RPMI8226 (cell line): ENCODE measurements at regions not wholly inside any gene's neighbourhood (a gene's known extent, or its start where the extent isn't known, plus 50 kb on each side); places are given as distances from the start of the nearest gene placed in this dataset.

Experiments
- DNase-seq: peaks from one replicate; pipeline ENCODE4 v3.0.0-alpha.2; 2015

DNA sequence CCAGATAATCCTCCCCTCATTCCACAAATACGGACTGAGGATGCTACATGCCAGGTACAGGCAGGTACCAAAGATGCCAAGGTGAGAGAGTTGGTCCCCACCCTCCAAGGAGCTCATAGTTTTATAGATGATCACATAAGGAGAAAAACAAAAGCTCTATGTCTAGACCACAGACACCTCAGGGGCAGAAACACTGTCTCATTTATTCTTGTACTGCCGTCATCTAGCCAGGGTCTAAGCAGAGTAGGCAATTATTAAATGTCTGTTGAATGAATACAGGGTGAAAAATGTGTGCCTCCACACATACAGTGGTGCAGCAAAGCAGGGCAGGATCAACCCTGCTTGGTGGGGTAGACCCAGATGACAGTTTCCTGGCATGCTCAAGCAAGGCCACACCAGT is 439.8 kb upstream of the JARID2 start:
- DNase-seq = no peak

DNA sequence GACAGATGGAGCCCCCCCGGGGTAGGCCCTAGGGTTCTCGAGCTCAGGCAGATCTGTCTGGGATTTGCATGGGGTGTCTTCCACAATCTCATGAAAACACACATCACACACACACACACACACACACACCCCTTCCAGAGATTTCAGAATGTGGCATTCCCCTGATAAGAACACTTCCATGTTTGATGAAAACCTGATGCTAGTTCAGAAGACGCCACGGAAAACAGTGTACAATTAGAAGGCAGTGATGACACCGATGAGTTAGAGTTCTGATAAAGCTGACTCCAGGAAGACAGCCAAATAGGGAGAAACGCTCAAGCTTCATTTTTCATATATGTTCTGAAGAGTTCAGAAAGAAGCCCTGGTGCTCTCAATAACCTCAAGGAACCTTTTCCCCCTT is 438.7 kb upstream of the JARID2 start:
- DNase-seq = no peak

DNA sequence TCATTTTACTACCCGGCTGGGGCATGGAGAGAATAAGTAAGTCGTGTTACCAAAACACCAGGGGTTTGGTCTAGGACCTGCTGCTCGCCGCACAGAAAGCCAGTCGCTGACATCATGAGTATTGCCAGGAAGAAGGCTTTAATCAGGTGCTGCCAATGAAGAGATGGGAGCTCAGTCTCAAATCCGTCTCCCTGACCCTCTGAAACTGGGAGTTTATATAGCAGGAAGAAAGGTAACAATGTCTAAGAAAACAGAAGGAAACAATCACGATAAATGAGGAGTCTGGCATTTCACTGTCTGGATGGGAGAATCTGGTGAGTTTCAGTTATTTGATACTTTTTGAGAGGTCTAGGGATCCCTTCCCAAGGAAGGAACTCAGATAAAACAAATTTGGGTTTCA is 437.9 kb upstream of the JARID2 start:
- DNase-seq = no peak

DNA sequence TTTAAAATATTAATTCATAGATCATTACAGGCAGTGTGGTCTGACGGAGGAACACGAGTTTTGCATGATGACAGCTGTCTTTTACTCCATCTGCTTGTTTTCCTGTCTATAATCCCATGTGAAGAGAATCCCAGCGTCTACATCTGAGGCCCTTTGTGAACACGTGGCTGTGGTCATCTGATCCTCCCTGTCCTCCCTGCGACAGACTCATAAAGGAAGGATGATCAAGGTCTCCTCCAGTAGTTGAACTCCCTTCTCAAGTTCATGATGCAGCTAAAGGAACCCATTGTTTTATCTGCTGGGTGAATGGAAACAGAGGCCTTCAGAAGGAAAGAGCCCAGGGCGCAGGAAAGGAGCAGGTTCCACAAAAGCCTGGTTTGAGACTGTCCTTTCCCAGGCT is 435.8 kb upstream of the JARID2 start:
- no peak for DNase-seq

DNA sequence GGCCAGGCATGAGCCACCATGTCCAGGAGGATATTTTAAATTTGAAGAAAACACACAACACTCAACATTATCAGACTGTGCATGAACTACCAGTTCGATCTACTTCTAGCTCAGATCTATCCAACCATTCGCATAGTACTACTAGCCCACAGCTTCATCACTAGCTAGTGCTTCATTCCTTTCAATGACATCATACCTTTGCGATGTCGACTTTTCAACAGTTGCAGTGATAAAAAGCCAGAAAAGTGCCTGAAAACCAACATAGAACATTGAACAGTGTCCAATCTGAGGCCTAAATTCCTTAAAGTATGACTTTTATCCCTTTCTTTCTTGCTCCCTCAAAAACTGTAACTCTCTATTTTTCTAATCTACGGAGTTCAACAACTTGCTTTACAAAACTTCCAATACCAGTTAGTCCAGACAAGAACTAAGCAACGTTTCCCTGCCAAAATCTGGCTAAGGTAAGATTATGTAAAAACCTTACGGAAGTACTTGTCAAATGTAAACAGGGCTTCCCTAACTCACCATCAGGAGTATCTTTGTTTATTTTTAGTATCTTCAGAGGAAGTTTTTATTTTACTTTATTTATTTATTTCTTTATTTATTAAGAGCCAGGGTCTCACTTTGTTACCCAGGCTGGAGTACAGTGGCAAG is 434.0 kb upstream of the JARID2 start:
- no peak for DNase-seq

DNA sequence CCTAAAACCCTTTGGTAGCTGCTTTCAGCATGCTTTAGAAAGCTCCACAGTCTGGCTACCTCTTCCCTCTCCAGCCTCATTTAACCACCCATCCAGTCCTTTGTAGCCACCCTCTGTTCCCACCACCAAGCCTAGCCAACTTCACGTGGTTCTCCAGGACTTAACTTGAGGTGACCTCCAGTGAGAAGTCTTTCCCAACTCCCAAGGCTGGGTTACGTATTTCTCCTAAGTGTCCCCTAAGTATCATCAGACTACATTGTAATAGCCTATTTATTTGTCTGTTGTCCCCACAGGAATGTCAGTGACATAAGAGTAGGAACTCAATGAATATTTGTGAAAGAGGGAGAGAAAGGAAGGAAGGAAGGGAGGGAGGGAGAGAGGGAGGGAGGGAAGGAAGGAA is 431.9 kb upstream of the JARID2 start:
- DNase-seq = no peak

DNA sequence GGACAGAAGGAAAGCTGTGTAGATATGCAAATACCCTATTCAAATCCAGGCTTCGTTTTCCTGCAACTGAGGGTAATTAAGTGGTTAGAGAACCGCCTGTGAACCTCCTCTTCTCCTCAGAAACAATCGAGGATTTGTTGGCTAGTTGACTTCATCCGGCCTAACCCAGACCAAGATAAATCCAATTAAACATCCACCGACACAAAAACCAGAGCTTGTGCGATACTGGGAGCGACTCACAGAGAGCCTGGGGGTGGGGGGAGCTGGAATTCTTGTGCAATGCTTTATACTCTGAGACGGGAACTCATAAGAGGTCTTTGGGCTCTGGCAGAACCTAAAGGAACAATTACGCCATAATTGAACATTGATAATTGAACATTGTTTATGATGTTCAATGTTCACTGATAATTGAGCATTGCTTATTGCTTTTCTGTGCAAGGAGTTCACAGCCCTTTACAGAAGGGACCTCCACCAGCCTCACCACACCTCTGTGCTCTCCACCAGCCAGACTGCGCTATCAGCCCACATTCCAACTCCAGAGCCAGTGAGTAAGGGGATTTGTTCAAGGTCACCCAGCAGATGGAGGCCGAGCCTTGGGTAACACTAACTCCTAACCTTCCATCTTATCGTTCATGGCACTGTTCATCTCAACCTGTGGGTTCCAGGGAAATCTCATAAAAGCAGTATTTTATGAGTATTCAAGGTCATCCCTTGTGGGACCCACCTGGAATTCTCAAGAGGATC is 429.6 kb upstream of the JARID2 start:
- no peak for DNase-seq

DNA sequence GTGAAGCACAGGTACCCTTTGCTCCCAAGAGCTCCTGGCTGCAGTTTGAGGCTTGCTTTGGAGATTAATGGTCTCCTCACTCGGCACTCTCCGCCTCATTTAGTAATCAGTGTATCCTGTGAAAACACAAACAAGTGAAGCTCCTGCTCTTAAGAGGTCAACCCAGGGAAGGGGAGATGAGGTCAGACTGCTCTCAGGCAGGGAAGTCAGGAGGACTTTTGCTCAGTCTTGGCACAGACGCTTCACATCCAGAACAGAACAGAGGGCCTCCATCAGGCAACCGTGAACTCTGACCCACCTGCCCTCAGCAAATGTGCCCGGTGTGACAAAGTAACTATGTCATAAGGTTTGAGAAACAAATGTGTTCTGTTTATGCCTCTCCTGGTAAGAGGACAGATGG is 428.8 kb upstream of the JARID2 start:
- DNase-seq = no peak

DNA sequence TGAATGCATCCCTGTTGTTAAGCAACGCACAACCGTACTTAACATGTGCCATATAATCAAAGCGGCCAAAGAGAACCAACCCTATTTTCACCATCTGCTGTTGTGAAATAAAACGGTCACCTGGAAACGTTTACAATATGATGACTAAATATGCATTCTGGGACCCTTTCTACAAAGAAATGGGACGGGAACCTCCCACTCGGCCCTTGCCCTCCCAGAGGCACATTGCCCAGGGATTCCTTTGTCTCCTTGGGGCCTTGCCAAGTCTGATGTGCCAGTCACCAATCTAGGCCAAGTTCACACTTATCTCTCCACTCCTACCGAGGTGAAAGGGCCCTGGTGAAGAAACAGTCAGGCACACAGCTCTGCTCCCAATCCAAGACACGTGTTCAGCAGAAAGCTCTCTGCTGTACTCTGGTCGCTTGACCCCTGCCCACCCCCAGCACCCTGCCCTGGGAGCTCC is 427.4 kb upstream of the JARID2 start:
- DNase-seq = no peak

DNA sequence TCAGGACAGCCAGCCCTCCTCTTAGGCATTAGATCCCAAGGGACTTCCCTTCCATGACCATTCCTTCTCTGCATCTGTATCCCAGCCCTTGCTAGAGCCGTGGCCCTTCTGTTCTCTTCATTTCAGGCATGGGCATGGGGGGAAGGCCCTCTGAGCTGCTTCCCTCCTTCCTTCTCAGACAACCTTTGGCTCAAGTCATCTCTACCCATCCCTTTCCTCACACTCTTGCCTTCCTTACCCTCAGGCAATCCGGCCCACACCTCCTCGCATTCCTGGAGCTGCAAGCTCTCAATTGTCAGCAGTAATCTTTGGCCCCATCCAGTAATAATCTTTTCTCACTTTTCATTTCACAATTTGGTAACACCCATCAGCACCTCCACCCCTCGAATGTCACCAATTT is 426.9 kb upstream of the JARID2 start:
- DNase-seq = no peak

DNA sequence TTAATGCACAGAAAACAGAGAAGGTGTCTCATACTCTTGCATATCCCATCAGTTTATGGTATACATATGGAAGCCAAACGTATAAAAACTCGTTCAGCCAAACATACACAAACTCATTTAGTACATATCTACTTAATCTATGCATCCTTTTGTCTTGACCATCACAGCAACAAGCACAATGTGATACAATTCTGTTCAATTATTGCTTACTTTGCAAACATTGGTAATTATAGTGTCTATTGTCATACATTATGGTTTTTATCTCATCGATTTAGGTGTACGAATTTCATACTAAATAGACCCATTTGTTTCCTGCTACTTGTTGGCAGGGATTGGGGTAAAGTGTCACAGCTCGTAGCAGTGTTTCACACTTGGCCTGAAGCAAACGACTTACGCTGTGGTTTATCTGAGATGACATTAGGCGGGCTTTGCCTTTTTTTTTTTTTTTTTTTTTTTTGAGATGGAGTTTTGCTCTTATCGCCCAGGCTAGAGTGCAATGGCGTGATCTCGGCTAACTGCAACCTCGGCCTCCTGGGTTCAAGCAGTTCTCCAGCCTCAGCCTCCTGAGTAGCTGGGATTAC is 425.9 kb upstream of the JARID2 start:
- no peak for DNase-seq

DNA sequence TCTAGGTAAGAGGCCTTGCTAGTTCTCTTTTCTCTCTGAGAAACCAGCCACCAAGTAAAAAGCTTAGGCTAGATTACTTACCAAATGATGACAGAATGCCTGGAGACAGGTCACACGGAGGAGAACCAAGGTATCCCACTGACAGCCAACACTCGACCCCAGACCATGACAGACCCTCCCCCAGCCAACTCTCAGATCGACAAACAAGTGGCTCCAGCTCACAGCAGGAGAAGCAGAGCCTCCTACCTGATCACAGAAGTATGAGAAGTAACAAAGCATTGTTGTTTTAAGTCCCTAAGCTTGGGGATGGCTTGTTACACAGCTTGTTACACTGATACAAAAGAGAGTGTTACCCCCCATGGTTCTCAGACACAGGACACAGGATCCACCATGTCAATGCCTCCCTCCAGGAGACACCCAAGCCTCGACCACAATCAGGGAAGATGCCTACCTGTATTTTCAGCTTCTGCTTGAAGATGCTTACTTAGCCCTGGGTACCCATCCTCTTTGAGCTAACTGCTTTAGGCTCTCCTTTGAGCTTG is 423.8 kb upstream of the JARID2 start:
- DNase-seq = no peak

DNA sequence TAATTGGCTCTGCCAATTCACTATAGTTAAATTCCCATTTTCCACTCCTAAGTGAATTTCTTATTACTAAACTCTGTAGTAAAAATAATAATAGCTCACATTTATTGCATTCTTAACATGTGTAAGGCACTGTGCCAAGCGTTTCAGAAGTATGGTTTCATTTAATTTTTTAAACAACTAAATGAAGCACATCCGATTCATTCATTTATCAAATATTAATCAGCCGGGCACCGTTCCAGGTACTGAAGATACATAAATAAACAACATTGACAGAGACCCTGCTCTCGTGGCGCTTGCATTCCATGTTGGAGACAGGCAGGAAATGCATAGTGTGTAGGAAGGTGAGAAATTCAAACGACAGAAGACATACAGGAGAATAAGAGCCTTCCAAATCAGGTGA is 423.2 kb upstream of the JARID2 start:
- DNase-seq = no peak

DNA sequence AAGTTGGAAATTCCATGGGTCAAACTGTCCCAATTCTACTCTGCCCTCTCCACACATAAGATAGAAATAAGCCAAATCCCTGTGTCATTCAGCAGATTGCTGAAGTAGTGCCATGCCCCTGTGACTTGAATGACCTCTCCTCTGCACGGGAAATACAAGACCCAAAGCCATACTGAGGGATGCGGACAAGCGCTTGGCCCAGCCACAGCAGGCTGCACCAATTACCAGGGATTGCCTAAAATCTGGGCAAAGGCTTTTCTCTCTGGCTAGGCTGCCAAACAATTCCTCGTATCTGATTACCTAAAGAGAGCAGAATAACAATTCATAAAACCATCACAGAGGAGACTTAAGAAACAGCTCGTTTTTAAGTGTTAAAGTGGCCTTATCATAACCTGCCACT is 421.8 kb upstream of the JARID2 start:
- no peak for DNase-seq

DNA sequence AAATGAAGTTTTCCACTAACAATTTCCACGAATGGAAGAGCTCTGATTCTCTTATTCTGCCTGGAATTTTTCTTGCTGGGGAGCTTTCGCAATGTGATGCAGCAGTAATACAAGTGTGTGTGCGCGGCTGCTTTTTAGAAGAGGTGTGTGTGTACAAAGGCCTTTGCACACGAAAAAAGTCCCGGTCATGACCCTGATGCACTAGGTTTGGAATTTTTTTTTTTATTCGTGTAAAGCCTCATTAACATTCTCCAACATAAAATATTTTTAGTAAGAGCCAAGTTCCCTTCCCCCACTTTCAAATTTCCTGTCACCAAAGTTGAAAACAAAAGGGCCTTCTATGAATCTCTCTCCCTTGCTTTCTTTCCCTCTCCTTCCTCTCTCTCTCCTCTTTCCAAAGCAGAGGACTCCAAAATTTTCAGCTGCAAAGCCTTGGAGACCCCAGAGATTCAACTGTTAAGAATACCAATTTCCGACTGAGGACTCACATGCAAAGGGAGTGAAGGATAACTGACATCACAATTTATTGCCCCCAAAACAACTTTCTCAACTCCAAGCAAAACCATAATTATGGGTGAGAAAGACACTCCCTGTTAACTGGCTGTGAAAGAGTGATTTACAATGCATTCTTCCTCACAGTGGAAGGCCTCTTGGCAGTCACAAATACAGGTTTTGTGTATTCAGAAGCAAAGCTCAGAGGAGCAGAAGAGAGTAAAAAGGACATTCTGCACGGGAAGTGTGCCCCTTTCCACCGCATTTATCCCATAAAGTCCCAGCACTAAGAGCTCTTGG is 421.2 kb upstream of the JARID2 start:
- DNase-seq = no peak

DNA sequence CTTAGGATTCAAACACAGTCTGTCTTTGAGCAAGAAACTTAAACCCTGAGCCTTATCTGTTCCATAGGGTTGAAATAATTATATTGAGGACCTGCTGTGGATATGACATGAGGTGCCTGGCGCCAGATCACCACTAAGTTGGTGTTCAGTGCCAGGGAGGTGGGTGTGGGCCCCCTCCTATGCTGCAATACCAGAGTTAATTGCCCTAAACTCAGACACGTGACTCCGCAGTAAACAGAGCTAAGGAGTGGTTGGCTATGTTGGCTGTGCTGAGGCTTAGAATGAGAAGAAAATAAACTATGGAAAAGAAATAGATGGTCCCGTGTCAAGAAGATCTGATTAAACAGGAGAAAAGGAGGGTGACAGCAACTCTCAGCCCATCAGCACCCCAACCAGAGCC is 419.4 kb upstream of the JARID2 start:
- no peak for DNase-seq

DNA sequence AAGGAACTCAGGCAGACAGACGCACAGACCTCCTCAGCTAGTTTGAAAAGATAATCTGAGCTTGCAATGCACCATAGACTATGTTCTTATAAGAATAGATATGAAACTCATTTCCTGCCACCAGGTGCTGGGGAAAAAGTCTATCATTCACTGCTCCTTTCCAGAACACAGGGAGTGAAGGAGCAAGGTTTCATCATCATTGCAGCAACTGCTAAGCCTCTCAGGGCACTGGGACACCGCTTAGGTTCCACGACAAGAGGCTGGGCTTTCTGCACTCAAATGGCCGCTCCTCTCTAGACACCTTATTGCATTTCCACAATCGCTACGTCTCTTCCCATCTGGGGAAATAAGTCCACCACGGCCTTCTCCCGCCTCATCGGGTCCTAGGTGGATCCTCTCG is 418.5 kb upstream of the JARID2 start:
- DNase-seq = no peak

DNA sequence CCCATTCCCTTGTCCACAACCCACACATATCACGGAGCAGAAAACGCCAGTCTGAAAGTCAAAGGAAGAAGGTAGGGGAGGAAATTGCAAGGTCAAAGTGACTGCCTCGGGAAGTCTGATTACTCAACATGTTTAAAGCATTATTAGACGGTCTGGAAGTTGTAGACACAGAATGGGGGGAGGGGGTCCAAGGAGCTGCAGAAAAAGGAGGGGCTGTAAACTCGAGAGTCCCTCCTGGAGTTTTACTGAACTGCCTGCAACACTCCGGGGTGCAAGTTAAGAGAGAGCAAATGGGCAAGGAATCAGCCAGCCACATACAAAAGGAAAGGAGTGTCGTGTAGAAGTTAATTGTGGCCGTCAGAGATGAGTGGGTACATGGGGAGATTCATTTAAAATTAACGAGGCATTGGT is 417.7 kb upstream of the JARID2 start:
- no peak for DNase-seq

DNA sequence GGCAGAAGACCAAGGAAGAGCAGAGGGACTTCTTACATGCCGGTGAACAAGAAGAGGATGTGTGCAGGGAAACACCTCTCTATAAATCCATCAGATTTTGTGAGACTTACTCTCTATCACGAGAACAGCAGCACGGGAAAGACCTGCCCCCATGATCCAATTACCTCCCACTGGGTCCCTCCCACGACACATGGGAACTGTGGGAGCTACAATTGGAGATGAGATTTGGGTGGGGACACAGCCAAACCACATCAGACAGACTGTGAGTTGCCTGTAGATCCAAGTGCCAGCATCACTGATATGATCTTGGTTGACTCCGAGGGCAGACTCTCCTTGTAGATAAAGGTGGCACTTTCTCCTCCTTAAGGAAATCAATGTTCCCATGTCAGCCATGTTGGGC is 414.8 kb upstream of the JARID2 start:
- DNase-seq = no peak

DNA sequence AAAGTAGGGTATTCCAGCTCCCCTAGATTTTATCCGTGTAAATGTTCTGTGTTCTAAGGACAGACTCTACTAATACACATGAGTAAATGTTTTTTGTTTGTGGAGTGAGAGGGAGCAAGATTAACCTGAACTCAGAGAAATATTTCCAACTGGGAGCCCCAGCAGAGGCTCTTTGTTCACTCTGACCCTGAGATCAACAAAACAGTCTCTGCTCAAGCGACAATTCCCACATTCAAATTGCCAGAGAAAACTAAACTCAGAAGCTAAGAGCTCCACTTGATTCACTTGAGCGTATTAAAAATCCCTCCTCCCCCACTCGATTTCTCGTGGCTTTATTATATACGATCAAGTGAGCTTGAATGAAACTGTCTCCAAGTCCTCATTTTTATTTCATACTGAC is 413.9 kb upstream of the JARID2 start:
- DNase-seq = no peak

DNA sequence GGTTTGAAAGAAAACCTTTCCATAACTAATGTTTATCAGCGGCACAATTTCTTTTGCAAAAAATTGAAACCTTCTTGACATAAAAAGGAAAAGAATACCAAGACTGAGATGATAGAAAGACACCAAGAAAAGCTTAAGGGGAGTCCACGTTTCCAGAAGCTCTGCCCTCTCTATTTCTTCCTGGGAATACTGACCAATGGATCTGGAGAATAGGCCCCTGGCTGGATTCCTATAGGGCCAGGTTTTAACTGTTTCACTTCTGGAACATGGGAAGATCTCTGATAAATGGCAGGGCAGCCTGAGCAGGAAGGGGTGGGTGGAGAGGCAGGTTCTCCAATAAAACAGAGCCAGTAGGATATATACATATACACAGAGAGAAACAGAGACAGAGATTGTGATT is 413.4 kb upstream of the JARID2 start:
- DNase-seq = no peak

DNA sequence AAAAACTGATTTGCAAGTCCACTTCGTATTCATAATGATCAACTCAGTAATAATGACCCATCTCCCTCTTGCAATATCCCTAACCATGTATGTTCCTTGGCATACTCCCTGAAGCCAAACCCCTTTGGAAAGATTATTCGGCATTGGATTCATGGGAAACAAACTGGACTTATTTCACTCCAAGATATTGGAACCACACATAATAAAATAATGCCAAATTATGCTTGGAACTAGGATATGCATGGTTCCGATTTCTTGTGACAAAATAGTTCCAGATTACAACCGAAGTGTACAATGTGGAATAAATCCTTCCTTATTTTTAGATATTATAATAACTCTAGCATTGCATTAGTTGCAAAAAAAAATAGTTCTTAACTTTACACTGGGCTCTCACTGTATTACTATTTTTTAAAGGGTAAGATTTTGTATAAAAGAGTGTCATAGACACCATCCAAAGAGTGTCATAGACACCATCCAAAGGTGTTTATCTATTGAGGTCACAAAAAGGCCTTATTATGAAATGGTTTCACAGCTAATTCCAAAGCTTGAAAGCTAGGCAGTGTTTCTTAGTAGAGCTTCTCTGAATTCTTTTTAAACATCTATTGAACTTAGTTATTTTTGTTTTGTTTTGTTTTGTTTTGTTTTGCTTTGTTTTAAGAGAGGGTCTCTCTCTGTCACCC is 410.9 kb upstream of the JARID2 start:
- no peak for DNase-seq

DNA sequence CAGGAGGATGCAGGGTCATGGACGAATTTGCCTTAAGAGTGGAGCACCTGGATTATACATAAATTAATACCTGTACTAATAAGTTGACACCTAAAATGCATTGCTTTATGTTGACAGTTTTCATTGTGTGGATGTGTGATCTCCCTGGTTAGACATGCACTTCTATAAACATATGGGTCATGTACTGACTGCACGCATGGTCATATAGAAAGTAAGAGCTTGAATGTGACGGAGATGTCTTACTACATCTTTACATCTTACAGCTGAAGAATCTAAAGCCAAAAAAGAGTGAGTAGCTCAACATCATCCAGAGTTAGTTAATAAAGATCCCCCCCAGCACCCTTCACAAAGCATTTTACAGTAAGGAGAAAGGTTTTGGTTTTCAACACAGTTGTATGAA is 408.4 kb upstream of the JARID2 start:
- no peak for DNase-seq
